Tibial nerve (tissue), 4 donors: ENCODE measurements at regions not wholly inside any gene's neighbourhood (a gene's known extent, or its start where the extent isn't known, plus 50 kb on each side); places are given as distances from the start of the nearest gene placed in this dataset.

ENCODE experiments used
- EP300 ChIP-seq, 2 donors: sonication (generic); formaldehyde crosslinking; IDR thresholded peaks; one replicate each; pipeline ENCODE4 v1.6.1; 2017; ENCODE audit warnings: antibody characterized with exemption in 2 of 2, mild to moderate bottlenecking in 1 of 2
- POLR2A ChIP-seq, 2 donors: fragments of 450-650 bp; IDR thresholded peaks; one replicate each; pipeline ENCODE4 v1.6.1; 2017; ENCODE audit warnings: antibody characterized with exemption in 2 of 2, mild to moderate bottlenecking in 2 of 2, moderate library complexity in 2 of 2
- TF ChIP-seq, protein P1 (sequence below), 5 experiments: fragments of 200-600 bp in 3 of 5; fragments of 450-650 bp in 2 of 5; sonication (generic) in 3 of 5; IDR thresholded peaks; one replicate each; pipeline ENCODE4 v1.5.1; 2016 to 2019; ENCODE audit warnings: antibody characterized with exemption in 5 of 5, mild to moderate bottlenecking in 3 of 5, moderate library complexity in 2 of 5

DNA sequence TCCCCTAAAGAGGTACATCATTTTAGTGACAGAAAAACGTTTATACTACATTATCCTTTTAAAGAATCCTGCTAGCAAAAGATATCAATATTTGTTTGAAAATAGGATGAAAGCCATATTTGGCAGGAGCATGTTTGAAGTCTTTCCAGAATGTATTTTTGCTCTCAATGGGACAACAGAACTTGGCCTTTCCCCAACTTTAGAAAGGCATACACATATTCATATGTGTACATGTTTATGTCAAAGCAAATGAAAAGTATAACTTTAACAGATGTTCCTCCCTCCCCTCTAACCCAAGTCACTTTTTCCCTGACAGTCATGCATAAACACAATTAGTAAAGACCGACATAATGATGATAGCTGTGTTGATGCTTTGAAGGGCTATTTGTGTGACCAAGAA, 427.8 kb upstream of the CDH6 start:
- TF ChIP-seq, protein P1, sequence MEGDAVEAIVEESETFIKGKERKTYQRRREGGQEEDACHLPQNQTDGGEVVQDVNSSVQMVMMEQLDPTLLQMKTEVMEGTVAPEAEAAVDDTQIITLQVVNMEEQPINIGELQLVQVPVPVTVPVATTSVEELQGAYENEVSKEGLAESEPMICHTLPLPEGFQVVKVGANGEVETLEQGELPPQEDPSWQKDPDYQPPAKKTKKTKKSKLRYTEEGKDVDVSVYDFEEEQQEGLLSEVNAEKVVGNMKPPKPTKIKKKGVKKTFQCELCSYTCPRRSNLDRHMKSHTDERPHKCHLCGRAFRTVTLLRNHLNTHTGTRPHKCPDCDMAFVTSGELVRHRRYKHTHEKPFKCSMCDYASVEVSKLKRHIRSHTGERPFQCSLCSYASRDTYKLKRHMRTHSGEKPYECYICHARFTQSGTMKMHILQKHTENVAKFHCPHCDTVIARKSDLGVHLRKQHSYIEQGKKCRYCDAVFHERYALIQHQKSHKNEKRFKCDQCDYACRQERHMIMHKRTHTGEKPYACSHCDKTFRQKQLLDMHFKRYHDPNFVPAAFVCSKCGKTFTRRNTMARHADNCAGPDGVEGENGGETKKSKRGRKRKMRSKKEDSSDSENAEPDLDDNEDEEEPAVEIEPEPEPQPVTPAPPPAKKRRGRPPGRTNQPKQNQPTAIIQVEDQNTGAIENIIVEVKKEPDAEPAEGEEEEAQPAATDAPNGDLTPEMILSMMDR (IDR thresholded peaks at IDR 0.05), result no peak
- TF ChIP-seq EP300 (IDR thresholded peaks at IDR 0.05) (no peak), POLR2A (IDR thresholded peaks at IDR 0.05) (no peak)
